SK-N-MC (cell line): ENCODE measurements at regions not wholly inside any gene's neighbourhood (a gene's known extent, or its start where the extent isn't known, plus 50 kb on each side); places are given as distances from the start of the nearest gene placed in this dataset.
"Not testable (repeated sequence)": the region's sequence is repeated elsewhere in the genome, so short reads cannot be mapped to it uniquely, and the experiment has no call there.

Experiments
- DNase-seq: peaks from one replicate; pipeline ENCODE4 v3.0.0-alpha.2; 2011; ENCODE audit warnings: low read depth, low spot score
- H3K27ac ChIP-seq: fragments of 200-600 bp; sonication (generic); 2 replicates; pipeline ENCODE4 v1.5.1; 2016; ENCODE audit warnings: mixed run types
- H3K36me3 ChIP-seq: fragments of 200-600 bp; sonication (generic); 2 replicates; pipeline ENCODE4 v1.6.1; 2017; ENCODE audit warnings: antibody characterized with exemption, low read length, mixed read lengths; ENCODE audit not compliant: insufficient read depth
- H3K4me3 ChIP-seq: fragments of 200-600 bp; sonication (generic); 2 replicates; pipeline ENCODE4 v1.5.1; 2016
- H3K9ac ChIP-seq: fragments of 200-600 bp; sonication (generic); 2 replicates; pipeline ENCODE4 v1.8.0; 2017; ENCODE audit warnings: mixed run types, mixed read lengths; ENCODE audit not compliant: insufficient read length
- H3K9me3 ChIP-seq: fragments of 200-600 bp; sonication (generic); 2 replicates; pipeline ENCODE4 v1.6.1; 2017; ENCODE audit warnings: low read depth, mild to moderate bottlenecking, antibody characterized with exemption, low read length, moderate library complexity, mixed read lengths
- EZH2 ChIP-seq: fragments of 200-600 bp; sonication (generic); IDR thresholded peaks from one replicate; pipeline ENCODE4 v1.6.1; 2017; ENCODE audit warnings: antibody characterized with exemption
- FOXP2 ChIP-seq: optimal IDR thresholded peaks from 2 replicates; pipeline ENCODE3; 2011; ENCODE audit warnings: mild to moderate bottlenecking, moderate library complexity; ENCODE audit not compliant: insufficient read depth; ENCODE audit errors: extremely low read length, control extremely low read depth
- POLR2AphosphoS5 ChIP-seq: IDR thresholded peaks from 2 replicates; pipeline ENCODE4 v1.6.1; 2012; ENCODE audit warnings: mild to moderate bottlenecking, low read depth, low read length, borderline replicate concordance

GRCh38 chr21:19145682-19146293 is 742.2 kb upstream of the TMPRSS15 start:
- no peak overlapping the region for H3K4me3 ChIP-seq
- H3K27ac ChIP-seq, result no peak overlapping the region
- H3K9ac ChIP-seq, result no peak overlapping the region
- no peaks in the 10 kb centered on the region for H3K9me3 ChIP-seq
- TF ChIP-seq EZH2, result no peak
- no peak for DNase-seq
- H3K36me3 ChIP-seq, result no peaks in the 10 kb centered on the region

GRCh38 chr21:19148056-19148455 is 744.5 kb upstream of the TMPRSS15 start:
- DNase-seq, result no peak
- Histone ChIP-seq H3K36me3 (no peaks in the 10 kb centered on the region), H3K9ac (no peak overlapping the region), H3K27ac (no peak overlapping the region), H3K9me3 (no peaks in the 10 kb centered on the region), H3K4me3 (no peak overlapping the region)
- no peak for TF ChIP-seq POLR2AphosphoS5
- no peak for TF ChIP-seq FOXP2
- TF ChIP-seq EZH2, result no peak

GRCh38 chr21:19171585-19171984 is 768.0 kb upstream of the TMPRSS15 start:
- no peak overlapping the region for H3K9ac ChIP-seq
- no peak overlapping the region for H3K4me3 ChIP-seq
- no peaks in the 10 kb centered on the region for H3K36me3 ChIP-seq
- no peak overlapping the region for H3K27ac ChIP-seq
- TF ChIP-seq POLR2AphosphoS5, result no peak
- TF ChIP-seq EZH2, result no peak
- no peak for TF ChIP-seq FOXP2
- H3K9me3 ChIP-seq, result no peaks in the 10 kb centered on the region
- DNase-seq, result no peak

GRCh38 chr21:19181604-19182140 is 778.1 kb upstream of the TMPRSS15 start:
- Histone ChIP-seq H3K27ac (no peak overlapping the region), H3K9ac (no peak overlapping the region), H3K36me3 (no peaks in the 10 kb centered on the region), H3K4me3 (no peak overlapping the region), H3K9me3 (no peaks in the 10 kb centered on the region)
- no peak for DNase-seq
- TF ChIP-seq POLR2AphosphoS5, result no peak
- TF ChIP-seq FOXP2, result no peak
- no peak for TF ChIP-seq EZH2

- Histone ChIP-seq H3K36me3 (no peaks in the 10 kb centered on the region), H3K9ac (no peak overlapping the region), H3K9me3 (no peaks in the 10 kb centered on the region), H3K27ac (no peak overlapping the region), H3K4me3 (no peak overlapping the region)
- DNase-seq, result no peak
- TF ChIP-seq EZH2 (no peak), FOXP2 (no peak), POLR2AphosphoS5 (no peak)
Measured at GRCh38 chr21:19197950-19198349, 794.4 kb upstream of the TMPRSS15 start.

- H3K9ac ChIP-seq, result no peak overlapping the region
- TF ChIP-seq FOXP2 (no peak), POLR2AphosphoS5 (no peak), EZH2 (no peak)
- H3K27ac ChIP-seq, result no peak overlapping the region
- H3K36me3 ChIP-seq, result no peaks in the 10 kb centered on the region
- no peak for DNase-seq
- no peaks in the 10 kb centered on the region for H3K9me3 ChIP-seq
- H3K4me3 ChIP-seq, result no peak overlapping the region
Measured at GRCh38 chr21:19198801-19199200, 795.2 kb upstream of the TMPRSS15 start.

GRCh38 chr21:19218163-19218562 is 814.6 kb upstream of the TMPRSS15 start:
- no peak for DNase-seq
- H3K36me3 ChIP-seq, result no peaks in the 10 kb centered on the region
- H3K9ac ChIP-seq, result no peak overlapping the region
- no peak overlapping the region for H3K4me3 ChIP-seq
- no peaks in the 10 kb centered on the region for H3K9me3 ChIP-seq
- H3K27ac ChIP-seq, result no peak overlapping the region
- TF ChIP-seq EZH2 (no peak), POLR2AphosphoS5 (no peak), FOXP2 (no peak)

GRCh38 chr21:19224090-19224489 is 820.5 kb upstream of the TMPRSS15 start:
- DNase-seq, result no peak
- no peaks in the 10 kb centered on the region for H3K36me3 ChIP-seq
- no peak overlapping the region for H3K27ac ChIP-seq
- TF ChIP-seq POLR2AphosphoS5, result no peak
- TF ChIP-seq EZH2, result no peak
- TF ChIP-seq FOXP2, result no peak
- H3K4me3 ChIP-seq, result no peak overlapping the region
- no peak overlapping the region for H3K9ac ChIP-seq
- no peaks in the 10 kb centered on the region for H3K9me3 ChIP-seq

- Histone ChIP-seq H3K4me3 (no peak overlapping the region), H3K9ac (no peak overlapping the region), H3K27ac (no peak overlapping the region), H3K9me3 (no peaks in the 10 kb centered on the region), H3K36me3 (no peaks in the 10 kb centered on the region)
- TF ChIP-seq FOXP2 (no peak), POLR2AphosphoS5 (no peak), EZH2 (no peak)
- DNase-seq, result no peak
Measured at GRCh38 chr21:19228226-19228625, 824.6 kb upstream of the TMPRSS15 start.

- not testable (repeated sequence) for H3K4me3 ChIP-seq, H3K9me3 ChIP-seq, H3K27ac ChIP-seq, H3K36me3 ChIP-seq, H3K9ac ChIP-seq, DNase-seq
Measured at GRCh38 chr21:19233841-19234240, 830.3 kb upstream of the TMPRSS15 start.
